ENCODE measurements at regions not wholly inside any gene's neighbourhood (a gene's known extent, or its start where the extent isn't known, plus 50 kb on each side); places are given as distances from the start of the nearest gene placed in this dataset.

- no peak for TF ChIP-seq POLR2AphosphoS5 (IDR thresholded peaks at IDR 0.05)
- no peak for TF ChIP-seq CTCF (IDR thresholded peaks at IDR 0.05)
- no peak for TF ChIP-seq POLR2A (IDR thresholded peaks at IDR 0.05)
Measured at GRCh38 chr11:94705419-94705818, 62.7 kb upstream of the AMOTL1 start.
